ENCODE measurements at regions not wholly inside any gene's neighbourhood (a gene's known extent, or its start where the extent isn't known, plus 50 kb on each side); places are given as distances from the start of the nearest gene placed in this dataset.

GRCh38 chr5:40334242-40334635 is 345.5 kb upstream of the PTGER4 start:
- Histone ChIP-seq H3K27me3 (ENCODE audit: control insufficient read depth, insufficient read depth, low read length) (no peaks in the 10 kb centered on the region), H3K27ac (ENCODE audit: low read length) (no peak overlapping the region), H3K9me3 (ENCODE audit: control insufficient read depth, low read depth, low read length) (no peaks in the 10 kb centered on the region), H3K9ac (ENCODE audit: low read length) (no peak overlapping the region), H3K36me3 (ENCODE audit: control insufficient read depth, low read depth, low read length) (no peaks in the 10 kb centered on the region), H3K4me1 (ENCODE audit: control insufficient read depth, low read depth, low read length) (no peaks in the 10 kb centered on the region), H3K4me3 (ENCODE audit: low read length) (no peak overlapping the region)

- H3K36me3 ChIP-seq (ENCODE audit: control insufficient read depth, low read depth, low read length), result no peaks in the 10 kb centered on the region
- no peak overlapping the region for H3K9ac ChIP-seq (ENCODE audit: low read length)
- H3K9me3 ChIP-seq (ENCODE audit: control insufficient read depth, low read depth, low read length), result no peaks in the 10 kb centered on the region
- no peaks in the 10 kb centered on the region for H3K4me1 ChIP-seq (ENCODE audit: control insufficient read depth, low read depth, low read length)
- H3K27me3 ChIP-seq (ENCODE audit: control insufficient read depth, insufficient read depth, low read length), result no peaks in the 10 kb centered on the region
- H3K4me3 ChIP-seq (ENCODE audit: low read length), result no peak overlapping the region
- no peak overlapping the region for H3K27ac ChIP-seq (ENCODE audit: low read length)
Observed at GRCh38 chr5:40333459-40334241, 346.1 kb upstream of the PTGER4 start.

- Histone ChIP-seq H3K4me1 (ENCODE audit: control insufficient read depth, low read depth, low read length) (no peaks in the 10 kb centered on the region), H3K9me3 (ENCODE audit: control insufficient read depth, low read depth, low read length) (no peaks in the 10 kb centered on the region), H3K36me3 (ENCODE audit: control insufficient read depth, low read depth, low read length) (no peaks in the 10 kb centered on the region), H3K27ac (ENCODE audit: low read length) (no peak overlapping the region), H3K9ac (ENCODE audit: low read length) (no peak overlapping the region), H3K27me3 (ENCODE audit: control insufficient read depth, insufficient read depth, low read length) (no peaks in the 10 kb centered on the region), H3K4me3 (ENCODE audit: low read length) (no peak overlapping the region)
Observed at GRCh38 chr5:40332970-40333369, 346.7 kb upstream of the PTGER4 start.

- H3K4me3 ChIP-seq (ENCODE audit: low read length), result no peak overlapping the region
- H3K4me1 ChIP-seq (ENCODE audit: control insufficient read depth, low read depth, low read length), result no peaks in the 10 kb centered on the region
- H3K36me3 ChIP-seq (ENCODE audit: control insufficient read depth, low read depth, low read length), result no peaks in the 10 kb centered on the region
- H3K9me3 ChIP-seq (ENCODE audit: control insufficient read depth, low read depth, low read length), result no peaks in the 10 kb centered on the region
- no peak overlapping the region for H3K27ac ChIP-seq (ENCODE audit: low read length)
- no peak overlapping the region for H3K9ac ChIP-seq (ENCODE audit: low read length)
- no peaks in the 10 kb centered on the region for H3K27me3 ChIP-seq (ENCODE audit: control insufficient read depth, insufficient read depth, low read length)
Observed at GRCh38 chr5:40331616-40332015, 348.1 kb upstream of the PTGER4 start.

- H3K4me1 ChIP-seq (ENCODE audit: control insufficient read depth, low read depth, low read length), result no peaks in the 10 kb centered on the region
- no peaks in the 10 kb centered on the region for H3K36me3 ChIP-seq (ENCODE audit: control insufficient read depth, low read depth, low read length)
- no peaks in the 10 kb centered on the region for H3K9me3 ChIP-seq (ENCODE audit: control insufficient read depth, low read depth, low read length)
- H3K27ac ChIP-seq (ENCODE audit: low read length), result no peak overlapping the region
- no peak overlapping the region for H3K4me3 ChIP-seq (ENCODE audit: low read length)
- H3K9ac ChIP-seq (ENCODE audit: low read length), result no peak overlapping the region
- no peaks in the 10 kb centered on the region for H3K27me3 ChIP-seq (ENCODE audit: control insufficient read depth, insufficient read depth, low read length)
Observed at GRCh38 chr5:40321514-40321913, 358.2 kb upstream of the PTGER4 start.

GRCh38 chr5:40318395-40318794 is 361.3 kb upstream of the PTGER4 start:
- Histone ChIP-seq H3K4me3 (ENCODE audit: low read length) (no peak overlapping the region), H3K9ac (ENCODE audit: low read length) (no peak overlapping the region), H3K36me3 (ENCODE audit: control insufficient read depth, low read depth, low read length) (no peaks in the 10 kb centered on the region), H3K9me3 (ENCODE audit: control insufficient read depth, low read depth, low read length) (no peaks in the 10 kb centered on the region), H3K4me1 (ENCODE audit: control insufficient read depth, low read depth, low read length) (no peaks in the 10 kb centered on the region), H3K27me3 (ENCODE audit: control insufficient read depth, insufficient read depth, low read length) (no peaks in the 10 kb centered on the region), H3K27ac (ENCODE audit: low read length) (no peak overlapping the region)

- Histone ChIP-seq H3K27ac (ENCODE audit: low read length) (no peak overlapping the region), H3K4me3 (ENCODE audit: low read length) (no peak overlapping the region), H3K36me3 (ENCODE audit: control insufficient read depth, low read depth, low read length) (no peaks in the 10 kb centered on the region)
Observed at GRCh38 chr5:40317023-40317422, 362.7 kb upstream of the PTGER4 start.

GRCh38 chr5:40315126-40315525 is 364.6 kb upstream of the PTGER4 start:
- no peak overlapping the region for H3K27ac ChIP-seq (ENCODE audit: low read length)
- H3K9ac ChIP-seq (ENCODE audit: low read length), result no peak overlapping the region
- no peak overlapping the region for H3K4me3 ChIP-seq (ENCODE audit: low read length)
- no peaks in the 10 kb centered on the region for H3K36me3 ChIP-seq (ENCODE audit: control insufficient read depth, low read depth, low read length)
- no peaks in the 10 kb centered on the region for H3K9me3 ChIP-seq (ENCODE audit: control insufficient read depth, low read depth, low read length)
- no peaks in the 10 kb centered on the region for H3K27me3 ChIP-seq (ENCODE audit: control insufficient read depth, insufficient read depth, low read length)
- no peaks in the 10 kb centered on the region for H3K4me1 ChIP-seq (ENCODE audit: control insufficient read depth, low read depth, low read length)

More at GRCh38 chr5:40317023-40317422, 362.7 kb upstream of the PTGER4 start:
- Histone ChIP-seq H3K9me3 (ENCODE audit: control insufficient read depth, low read depth, low read length) (no peaks in the 10 kb centered on the region), H3K27me3 (ENCODE audit: control insufficient read depth, insufficient read depth, low read length) (no peaks in the 10 kb centered on the region), H3K4me1 (ENCODE audit: control insufficient read depth, low read depth, low read length) (no peaks in the 10 kb centered on the region), H3K9ac (ENCODE audit: low read length) (no peak overlapping the region)

GRCh38 chr5:40314275-40314674 is 365.4 kb upstream of the PTGER4 start:
- H3K27me3 ChIP-seq (ENCODE audit: control insufficient read depth, insufficient read depth, low read length), result no peaks in the 10 kb centered on the region
- H3K27ac ChIP-seq (ENCODE audit: low read length), result no peak overlapping the region
- no peaks in the 10 kb centered on the region for H3K9me3 ChIP-seq (ENCODE audit: control insufficient read depth, low read depth, low read length)
- no peak overlapping the region for H3K4me3 ChIP-seq (ENCODE audit: low read length)
- H3K9ac ChIP-seq (ENCODE audit: low read length), result no peak overlapping the region
- H3K4me1 ChIP-seq (ENCODE audit: control insufficient read depth, low read depth, low read length), result no peaks in the 10 kb centered on the region
- H3K36me3 ChIP-seq (ENCODE audit: control insufficient read depth, low read depth, low read length), result no peaks in the 10 kb centered on the region

- Histone ChIP-seq H3K4me3 (ENCODE audit: low read length) (no peak overlapping the region), H3K27ac (ENCODE audit: low read length) (no peak overlapping the region), H3K27me3 (ENCODE audit: control insufficient read depth, insufficient read depth, low read length) (no peaks in the 10 kb centered on the region), H3K9me3 (ENCODE audit: control insufficient read depth, low read depth, low read length) (no peaks in the 10 kb centered on the region), H3K4me1 (ENCODE audit: control insufficient read depth, low read depth, low read length) (peaks cover 8% of the 10 kb centered on the region), H3K36me3 (ENCODE audit: control insufficient read depth, low read depth, low read length) (no peaks in the 10 kb centered on the region), H3K9ac (ENCODE audit: low read length) (no peak overlapping the region)
Observed at GRCh38 chr5:40312205-40312604, 367.5 kb upstream of the PTGER4 start.

GRCh38 chr5:40309851-40310250 is 369.9 kb upstream of the PTGER4 start:
- H3K36me3 ChIP-seq (ENCODE audit: control insufficient read depth, low read depth, low read length), result no peaks in the 10 kb centered on the region
- no peak overlapping the region for H3K27ac ChIP-seq (ENCODE audit: low read length)
- H3K27me3 ChIP-seq (ENCODE audit: control insufficient read depth, insufficient read depth, low read length), result no peaks in the 10 kb centered on the region
- no peak overlapping the region for H3K9ac ChIP-seq (ENCODE audit: low read length)
- peaks cover 8% of the 10 kb centered on the region for H3K4me1 ChIP-seq (ENCODE audit: control insufficient read depth, low read depth, low read length)
- no peaks in the 10 kb centered on the region for H3K9me3 ChIP-seq (ENCODE audit: control insufficient read depth, low read depth, low read length)
- H3K4me3 ChIP-seq (ENCODE audit: low read length), result no peak overlapping the region

- Histone ChIP-seq H3K4me1 (ENCODE audit: control insufficient read depth, low read depth, low read length) (peaks cover 8% of the 10 kb centered on the region), H3K4me3 (ENCODE audit: low read length) (no peak overlapping the region), H3K9ac (ENCODE audit: low read length) (no peak overlapping the region), H3K27me3 (ENCODE audit: control insufficient read depth, insufficient read depth, low read length) (no peaks in the 10 kb centered on the region), H3K9me3 (ENCODE audit: control insufficient read depth, low read depth, low read length) (no peaks in the 10 kb centered on the region), H3K27ac (ENCODE audit: low read length) (no peak overlapping the region), H3K36me3 (ENCODE audit: control insufficient read depth, low read depth, low read length) (no peaks in the 10 kb centered on the region)
Observed at GRCh38 chr5:40308867-40309266, 370.8 kb upstream of the PTGER4 start.

Measured in iPS-18a (cell line).